ENCODE measurements at regions not wholly inside any gene's neighbourhood (a gene's known extent, or its start where the extent isn't known, plus 50 kb on each side); places are given as distances from the start of the nearest gene placed in this dataset.

DNA sequence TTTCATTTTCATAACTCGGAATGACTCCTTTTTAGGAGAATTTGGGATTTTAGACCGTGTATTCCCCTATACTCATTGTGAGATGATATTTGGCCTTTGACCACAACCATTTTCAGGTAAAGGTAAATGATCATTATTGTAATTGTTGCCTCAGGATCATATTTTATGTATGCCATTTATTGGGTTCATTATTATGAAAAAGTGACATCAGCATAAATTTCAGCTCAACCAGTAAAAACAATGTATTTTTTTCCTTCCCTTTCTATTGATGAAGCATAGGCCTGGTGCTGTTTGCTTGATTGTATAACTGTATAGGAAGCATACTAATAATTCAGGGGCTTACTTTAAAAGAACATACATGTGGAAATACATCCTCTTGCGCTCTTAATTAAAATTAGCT is 832.9 kb upstream of the FANCL start:
- H3K27me3 ChIP-seq (ENCODE audit: low read depth, low read length): no peaks in the 10 kb centered on the region
- no peak overlapping the region for H2AFZ ChIP-seq (ENCODE audit: low read depth, low read length)
- H4K20me1 ChIP-seq (ENCODE audit: insufficient read depth, low read length): no peaks in the 10 kb centered on the region
- H3K4me1 ChIP-seq (ENCODE audit: low read length): no peaks in the 10 kb centered on the region
- H3K79me2 ChIP-seq (ENCODE audit: low read length): no peaks in the 10 kb centered on the region
- no peak overlapping the region for H3K4me2 ChIP-seq (ENCODE audit: low read length)
- no peak for TF ChIP-seq CTCF (IDR thresholded peaks at IDR 0.05; ENCODE audit: low read depth, low read length)
- no peak for TF ChIP-seq EZH2phosphoT487 (IDR thresholded peaks at IDR 0.05; ENCODE audit: low read depth)
- H3K27ac ChIP-seq (ENCODE audit: low read length): no peak overlapping the region
- no peak overlapping the region for H3K4me3 ChIP-seq (ENCODE audit: low read length)
- no peaks in the 10 kb centered on the region for H3K36me3 ChIP-seq (replicated peaks; ENCODE audit: low read depth, low read length)
- no peak overlapping the region for H3K9ac ChIP-seq (ENCODE audit: low read length)
- no peaks in the 10 kb centered on the region for H3K9me3 ChIP-seq (ENCODE audit: insufficient read depth, low read length)

DNA sequence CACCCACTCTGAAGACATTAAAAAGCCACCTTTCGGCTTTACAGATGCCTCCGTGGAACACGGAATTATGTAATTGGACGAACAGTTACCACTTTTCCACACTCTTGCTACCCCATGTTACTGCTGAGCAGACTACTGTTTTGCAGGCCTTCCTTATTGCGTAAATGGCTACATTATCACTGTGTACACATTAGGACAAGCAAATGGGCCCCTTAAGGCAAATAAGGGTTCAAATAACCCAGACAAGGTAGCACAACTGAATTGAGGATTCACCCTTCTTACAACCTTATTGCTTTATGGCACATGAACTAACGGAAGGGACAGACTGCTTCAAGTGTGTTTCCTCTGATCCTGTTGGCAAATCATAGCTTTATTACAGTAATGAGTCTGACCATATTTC is 832.2 kb upstream of the FANCL start:
- H3K9me3 ChIP-seq (ENCODE audit: insufficient read depth, low read length): no peaks in the 10 kb centered on the region
- no peak overlapping the region for H3K27ac ChIP-seq (ENCODE audit: low read length)
- no peaks in the 10 kb centered on the region for H3K36me3 ChIP-seq (replicated peaks; ENCODE audit: low read depth, low read length)
- TF ChIP-seq CTCF (IDR thresholded peaks at IDR 0.05; ENCODE audit: low read depth, low read length) (no peak), EZH2phosphoT487 (IDR thresholded peaks at IDR 0.05; ENCODE audit: low read depth) (no peak)
- no peak overlapping the region for H3K4me2 ChIP-seq (ENCODE audit: low read length)
- no peaks in the 10 kb centered on the region for H3K27me3 ChIP-seq (ENCODE audit: low read depth, low read length)
- H3K9ac ChIP-seq (ENCODE audit: low read length): no peak overlapping the region
- H3K4me3 ChIP-seq (ENCODE audit: low read length): no peak overlapping the region
- no peaks in the 10 kb centered on the region for H3K79me2 ChIP-seq (ENCODE audit: low read length)
- H3K4me1 ChIP-seq (ENCODE audit: low read length): no peaks in the 10 kb centered on the region
- no peak overlapping the region for H2AFZ ChIP-seq (ENCODE audit: low read depth, low read length)
- H4K20me1 ChIP-seq (ENCODE audit: insufficient read depth, low read length): no peaks in the 10 kb centered on the region

DNA sequence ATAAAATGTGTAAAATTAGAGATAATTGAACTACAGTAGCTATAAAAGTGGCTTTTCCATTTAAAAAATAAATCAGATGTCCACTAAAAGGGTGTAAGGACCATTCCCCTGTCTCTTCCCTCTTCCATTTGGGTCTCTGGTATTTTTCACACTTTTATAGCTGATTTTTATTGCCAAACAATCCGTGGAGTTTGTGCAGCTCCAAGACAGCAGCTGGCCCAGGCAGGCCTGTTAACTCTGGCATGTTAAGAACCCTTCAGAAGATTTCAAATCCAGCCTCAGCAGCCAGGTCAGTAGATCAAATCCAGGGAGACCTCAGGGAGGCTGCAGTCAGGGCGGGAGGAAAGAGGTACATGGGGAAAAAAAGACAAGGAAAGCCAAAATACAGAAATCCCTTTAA is 827.1 kb upstream of the FANCL start:
- Histone ChIP-seq H3K27ac (ENCODE audit: low read length) (no peak overlapping the region), H3K4me2 (ENCODE audit: low read length) (no peak overlapping the region), H4K20me1 (ENCODE audit: insufficient read depth, low read length) (no peaks in the 10 kb centered on the region), H3K9me3 (ENCODE audit: insufficient read depth, low read length) (no peaks in the 10 kb centered on the region), H3K4me1 (ENCODE audit: low read length) (no peaks in the 10 kb centered on the region), H3K36me3 (replicated peaks; ENCODE audit: low read depth, low read length) (no peaks in the 10 kb centered on the region), H3K9ac (ENCODE audit: low read length) (no peak overlapping the region), H2AFZ (ENCODE audit: low read depth, low read length) (no peak overlapping the region), H3K27me3 (ENCODE audit: low read depth, low read length) (no peaks in the 10 kb centered on the region), H3K4me3 (ENCODE audit: low read length) (no peak overlapping the region), H3K79me2 (ENCODE audit: low read length) (no peaks in the 10 kb centered on the region)
- no peak for TF ChIP-seq EZH2phosphoT487 (IDR thresholded peaks at IDR 0.05; ENCODE audit: low read depth)
- TF ChIP-seq CTCF (IDR thresholded peaks at IDR 0.05; ENCODE audit: low read depth, low read length): no peak

GRCh38 chr2:59066787-59067399 is 825.8 kb upstream of the FANCL start:
- no peak overlapping the region for H3K4me3 ChIP-seq (ENCODE audit: low read length)
- H3K27ac ChIP-seq (ENCODE audit: low read length): no peak overlapping the region
- no peaks in the 10 kb centered on the region for H3K36me3 ChIP-seq (replicated peaks; ENCODE audit: low read depth, low read length)
- no peak overlapping the region for H3K9ac ChIP-seq (ENCODE audit: low read length)
- no peaks in the 10 kb centered on the region for H3K4me1 ChIP-seq (ENCODE audit: low read length)
- no peak overlapping the region for H2AFZ ChIP-seq (ENCODE audit: low read depth, low read length)
- H3K27me3 ChIP-seq (ENCODE audit: low read depth, low read length): no peaks in the 10 kb centered on the region
- H4K20me1 ChIP-seq (ENCODE audit: insufficient read depth, low read length): no peaks in the 10 kb centered on the region
- TF ChIP-seq EZH2phosphoT487 (IDR thresholded peaks at IDR 0.05; ENCODE audit: low read depth): no peak
- TF ChIP-seq CTCF (IDR thresholded peaks at IDR 0.05; ENCODE audit: low read depth, low read length): no peak
- H3K4me2 ChIP-seq (ENCODE audit: low read length): no peak overlapping the region
- no peaks in the 10 kb centered on the region for H3K79me2 ChIP-seq (ENCODE audit: low read length)
- H3K9me3 ChIP-seq (ENCODE audit: insufficient read depth, low read length): no peaks in the 10 kb centered on the region

Data from OCI-LY3 (cell line).